ENCODE measurements at regions not wholly inside any gene's neighbourhood (a gene's known extent, or its start where the extent isn't known, plus 50 kb on each side); places are given as distances from the start of the nearest gene placed in this dataset.

DNA sequence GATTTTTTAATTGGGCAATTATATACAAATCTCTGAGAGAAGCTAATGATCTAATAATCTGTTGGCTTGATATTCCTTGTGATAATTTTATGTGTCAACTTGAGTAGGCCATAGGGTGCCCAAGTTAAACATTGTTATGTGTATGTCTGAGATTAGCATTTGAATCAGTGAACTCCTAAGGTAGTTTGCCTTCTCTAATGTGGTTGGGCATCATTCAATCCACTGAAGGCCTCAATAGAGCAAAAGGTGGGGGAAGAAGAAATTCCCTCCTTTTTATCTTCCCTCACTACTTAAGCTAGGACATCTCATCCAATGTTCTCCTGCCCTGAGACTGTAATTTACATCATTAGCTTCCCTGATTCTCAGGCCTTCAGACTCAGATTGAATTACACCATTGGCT, 394.5 kb downstream of the LMO4 start:
- no peak for DNase-seq

GRCh38 chr1:87728169-87728568, 399.5 kb downstream of the LMO4 start:
- no peak for DNase-seq

- DNase-seq: no peak
Measured at GRCh38 chr1:87730274-87731216, 401.9 kb downstream of the LMO4 start.

- DNase-seq: no peak
Measured at GRCh38 chr1:87733386-87733785, 404.7 kb downstream of the LMO4 start.

GRCh38 chr1:87735750-87736149, 407.1 kb downstream of the LMO4 start:
- DNase-seq: no peak

DNA sequence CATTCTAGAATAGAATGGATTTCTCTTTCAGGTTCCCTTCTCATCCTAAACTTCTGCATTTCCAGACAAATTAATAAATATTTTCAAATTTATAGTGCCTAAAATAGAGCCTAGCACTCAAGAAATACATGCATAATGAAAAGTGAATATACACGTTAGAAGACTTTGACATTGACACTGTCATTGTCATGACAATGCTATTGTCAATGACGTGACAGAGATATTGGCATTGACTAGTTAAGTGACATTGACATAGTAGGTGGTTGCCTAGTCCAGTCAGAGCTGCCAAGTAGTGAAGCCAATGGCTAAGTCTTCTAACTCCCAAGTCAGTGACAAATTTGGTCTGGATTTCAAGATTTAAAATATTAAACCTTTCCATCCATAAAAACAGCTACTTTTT, 410.5 kb downstream of the LMO4 start:
- DNase-seq: no peak

DNA sequence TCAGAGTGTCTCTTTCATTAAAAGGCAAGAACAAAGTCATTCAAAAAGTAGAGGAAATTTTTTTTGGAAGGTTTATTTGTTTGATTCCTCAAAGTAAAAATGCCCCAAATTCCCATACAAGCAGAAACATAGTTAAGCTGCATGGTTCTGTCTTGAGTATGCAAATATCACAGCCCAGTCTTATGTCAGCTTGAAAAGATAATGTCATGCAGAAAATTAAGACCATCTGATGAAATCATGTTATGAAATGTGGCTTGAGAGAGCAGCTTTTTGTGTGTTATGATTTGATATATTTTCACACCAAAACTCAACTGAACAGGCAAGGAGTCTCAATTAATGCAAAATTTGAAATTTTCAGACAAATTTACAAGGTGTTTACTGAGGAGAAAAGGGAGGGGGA, 411.0 kb downstream of the LMO4 start:
- no peak for DNase-seq

GRCh38 chr1:87743256-87743655, 414.6 kb downstream of the LMO4 start:
- no peak for DNase-seq

- DNase-seq: no peak
Measured at GRCh38 chr1:87744056-87744455, 415.4 kb downstream of the LMO4 start.

- no peak for DNase-seq
Measured at GRCh38 chr1:87744763-87745162, 416.1 kb downstream of the LMO4 start.

- no peak for DNase-seq
Measured at GRCh38 chr1:87753366-87753765, 424.7 kb downstream of the LMO4 start.

DNA sequence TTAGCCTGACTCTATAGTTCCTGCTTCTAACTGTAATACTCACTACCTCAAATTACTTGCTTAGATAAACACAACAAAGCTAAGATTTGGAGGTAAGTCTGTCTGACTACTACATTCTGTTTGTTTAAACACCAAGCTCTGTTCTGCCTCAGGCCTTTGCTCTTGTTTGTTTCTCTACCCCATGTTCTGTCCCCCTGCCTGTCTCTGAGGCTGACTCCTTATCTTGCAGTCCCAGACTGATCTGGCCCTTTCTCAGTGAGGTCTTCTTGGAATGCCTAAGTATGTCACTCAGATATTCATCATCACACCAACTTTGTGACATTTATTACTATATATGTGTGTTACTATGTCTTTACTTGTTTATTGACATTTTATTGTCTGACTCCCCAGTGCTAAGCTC, 425.5 kb downstream of the LMO4 start:
- peak; percentile 14 for DNase-seq

DNA sequence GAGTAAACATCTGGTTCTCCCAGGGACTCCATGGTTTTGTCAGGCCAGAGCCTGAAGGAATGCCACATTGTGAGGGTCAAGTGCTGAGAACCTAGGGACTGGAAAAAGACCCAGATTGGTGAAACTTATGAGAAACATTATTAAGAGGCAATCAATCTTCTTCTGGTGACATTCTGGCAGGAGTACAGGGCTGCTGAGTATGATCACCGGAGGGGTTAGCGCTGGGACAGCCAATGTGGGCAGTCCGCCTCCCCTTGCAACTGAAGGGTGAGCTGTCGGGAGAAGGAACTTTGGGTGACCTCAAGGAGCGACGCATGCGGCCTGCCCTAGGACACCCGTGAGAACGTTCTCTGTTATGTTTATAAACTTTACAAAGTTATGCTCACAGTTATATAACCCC, 429.0 kb downstream of the LMO4 start:
- no peak for DNase-seq

- DNase-seq: no peak
Measured at GRCh38 chr1:87759421-87760087, 430.9 kb downstream of the LMO4 start.

DNA sequence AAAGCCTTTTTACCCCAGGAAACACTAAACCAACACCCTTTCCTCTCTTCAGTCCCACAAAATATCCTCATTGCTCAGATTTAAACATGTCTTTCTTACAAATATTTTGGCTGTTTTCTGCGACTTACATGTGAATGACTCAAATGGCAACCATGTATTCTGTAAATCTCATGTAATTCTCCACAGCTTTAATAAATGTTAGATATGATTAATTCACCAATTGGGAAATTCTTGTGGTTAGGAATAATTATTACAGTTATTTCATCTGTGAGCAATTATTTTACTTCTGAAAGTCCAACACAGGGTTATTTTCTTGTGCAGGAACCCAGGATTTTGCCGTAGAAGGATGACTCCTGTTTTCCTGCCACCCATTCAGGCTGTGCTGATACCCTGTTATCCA, 431.5 kb downstream of the LMO4 start:
- no peak for DNase-seq

GRCh38 chr1:87760654-87761053, 432.0 kb downstream of the LMO4 start:
- no peak for DNase-seq

- no peak for DNase-seq
Measured at GRCh38 chr1:87763483-87763882, 434.8 kb downstream of the LMO4 start.

DNA sequence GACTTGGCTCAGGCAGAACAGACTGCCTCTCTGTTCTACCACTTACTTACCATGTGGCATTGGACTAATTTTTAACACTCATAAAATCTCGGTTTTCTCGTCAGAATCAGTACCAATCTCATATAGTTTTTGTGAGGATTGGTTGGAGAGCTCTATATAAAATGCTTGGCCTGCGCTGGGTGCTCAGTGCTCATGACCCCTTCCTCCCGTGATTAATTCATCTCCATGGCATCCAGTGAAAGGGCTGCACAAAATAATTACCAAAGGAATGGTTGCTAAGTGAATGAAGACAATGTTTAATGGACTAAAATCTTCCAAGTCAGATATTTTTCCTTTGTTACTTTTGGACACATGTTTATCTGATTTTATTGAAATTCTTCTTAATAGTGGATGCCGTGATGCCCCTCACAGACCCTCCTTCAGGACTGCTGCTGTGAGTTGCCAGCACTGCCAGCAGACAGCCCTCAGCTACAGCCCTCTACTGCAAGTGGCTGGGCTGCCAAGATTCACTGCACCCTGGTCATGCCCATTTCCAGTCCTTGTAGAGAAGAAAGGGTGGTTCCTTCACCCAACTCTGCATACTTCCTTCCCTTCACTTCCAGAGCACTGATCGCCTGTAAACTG, 436.5 kb downstream of the LMO4 start:
- no peak for DNase-seq

DNA sequence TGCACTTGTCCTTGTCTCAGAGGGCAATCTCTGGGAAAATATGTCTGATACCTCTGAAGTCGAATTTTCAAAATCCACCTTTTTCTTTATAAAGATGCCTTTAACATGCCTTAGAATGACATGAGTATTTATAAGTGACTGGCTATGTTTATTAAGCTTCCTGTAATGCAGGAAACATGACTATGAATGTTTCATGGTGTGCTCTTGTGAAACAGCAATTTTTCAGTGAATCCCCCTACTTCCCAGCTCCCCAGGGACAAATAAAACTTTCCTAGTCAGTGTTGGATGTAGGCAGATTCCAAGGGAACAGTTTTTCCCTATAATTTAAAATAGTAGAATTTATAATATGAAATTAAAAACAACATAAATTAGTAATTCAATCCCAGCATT, 437.0 kb downstream of the LMO4 start:
- no peak for DNase-seq

GRCh38 chr1:87766737-87767136, 438.1 kb downstream of the LMO4 start:
- DNase-seq: no peak

DNA sequence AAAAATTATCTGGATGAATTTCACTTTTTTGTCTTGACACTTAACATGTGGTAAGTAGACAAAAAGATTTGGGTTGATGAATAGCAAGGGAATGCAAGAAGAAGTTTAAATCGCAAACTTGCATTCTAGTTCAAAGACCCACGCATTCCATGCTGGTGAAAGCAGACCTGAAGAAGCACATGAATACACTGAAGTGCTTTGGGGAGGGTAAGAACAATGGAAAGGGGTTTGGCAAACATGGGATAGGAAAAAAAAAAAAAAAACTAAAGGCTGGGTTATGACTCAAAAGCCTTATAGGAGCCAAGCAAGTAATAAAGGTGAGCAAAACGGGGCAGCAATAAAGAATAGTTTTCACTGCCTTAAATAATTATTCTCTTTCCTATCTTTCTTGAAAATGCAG, 450.2 kb downstream of the LMO4 start:
- DNase-seq: no peak

GRCh38 chr1:87781554-87781953, 452.9 kb downstream of the LMO4 start:
- peak; percentile 13 for DNase-seq

DNA sequence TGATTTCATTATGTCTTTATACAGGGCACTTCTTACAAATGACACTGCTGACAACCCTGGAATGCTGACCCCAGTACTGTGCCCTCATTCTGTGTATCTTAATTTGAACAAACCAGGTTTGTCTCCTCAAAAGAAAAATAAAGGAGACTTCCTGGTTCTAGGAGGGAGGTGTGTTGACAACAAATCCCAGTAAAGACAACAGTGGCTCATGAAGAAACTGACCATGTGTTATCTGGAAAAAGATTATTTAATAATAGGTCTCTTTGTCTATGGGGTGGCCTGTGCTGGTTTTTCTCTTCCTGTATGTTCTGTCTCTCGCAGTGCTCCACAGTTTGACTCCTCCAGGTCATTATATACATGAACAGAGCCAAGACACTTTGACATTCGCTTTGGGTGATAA, 454.6 kb downstream of the LMO4 start:
- no peak for DNase-seq

Measured in tongue (tissue), 1 donor.